HepG2 (cell line): ENCODE measurements at regions not wholly inside any gene's neighbourhood (a gene's known extent, or its start where the extent isn't known, plus 50 kb on each side); places are given as distances from the start of the nearest gene placed in this dataset.

ENCODE experiments used
- ATAC-seq: fragments of 200-7000 bp; cut with Tn5 transposase; 3 replicates; pipeline ENCODE4 v1.9.1; 2020; ENCODE audit warnings: mild to moderate bottlenecking, moderate library complexity
- BruUV-seq: library from RNA; stranded (reverse); fragments of 400-500 nt; replicated peaks from 2 replicates; lab custom pipeline; 2021; lab: Mats Ljungman, UMichigan
- CTCF ChIA-PET: fragments of 300-600 bp; formaldehyde crosslinking; extraction: SDS; loops from one replicate; lab custom pipeline; 2021; ENCODE audit warnings: low total read pairs, inconsistent platforms, low intra/inter-chr PET ratio; lab: Yijun Ruan, JAX
- POLR2A ChIA-PET: fragments of 350-600 bp; sonication (Branson Sonifier 250); formaldehyde crosslinking; loops from one replicate; lab custom pipeline; 2020; ENCODE audit warnings: antibody characterized with exemption, inconsistent platforms; lab: Yijun Ruan, JAX
- DNase-seq: peaks from one replicate; pipeline ENCODE4 v3.0.0-alpha.2; 2015; ENCODE audit warnings: low spot score
- FAIRE-seq: peaks from 3 replicates; lab custom pipeline; 2011; peaks lifted over from hg19 to GRCh38; lab: Jason Lieb, UNC
- H2AFZ ChIP-seq: one replicate; pipeline ENCODE4 v1.6.1; 2011; ENCODE audit warnings: low read length, inconsistent platforms
- H3K27ac ChIP-seq: fragments of 300-600 bp; 3 replicates; pipeline ENCODE4 v1.8.0; 2011; ENCODE audit warnings: mixed run types, mild to moderate bottlenecking, mixed read lengths, low read length, inconsistent platforms; ENCODE audit not compliant: insufficient read depth; ENCODE audit errors: extremely low read length
- H3K27me3 ChIP-seq, 2 experiments: fragments of 200-600 bp in 1 of 2; 2 replicates in 1 of 2; 3 replicates in 1 of 2; pipeline versions ENCODE4 v1.6.0 to v1.8.0; 2011; ENCODE audit warnings: low read length in 2 of 2, mild to moderate bottlenecking in 2 of 2, moderate library complexity in 2 of 2, inconsistent platforms in 1 of 2; ENCODE audit not compliant: insufficient read depth in 2 of 2, control insufficient read depth in 1 of 2
- H3K36me3 ChIP-seq, 2 experiments: fragments of 200-600 bp in 1 of 2; replicated peaks in 1 of 2; 2 replicates in 1 of 2; 3 replicates in 1 of 2; pipeline versions ENCODE4 v1.5.1 to v1.8.0; 2011; ENCODE audit warnings: low read length in 2 of 2, inconsistent platforms in 1 of 2; ENCODE audit not compliant: insufficient read depth in 2 of 2, control insufficient read depth in 1 of 2
- H3K4me1 ChIP-seq: 2 replicates; pipeline ENCODE4 v1.5.1; 2012; ENCODE audit warnings: low read length, inconsistent platforms; ENCODE audit not compliant: insufficient read depth
- H3K4me2 ChIP-seq: 2 replicates; pipeline ENCODE4 v1.6.0; 2011; ENCODE audit warnings: low read depth, low read length, inconsistent platforms
- H3K4me3 ChIP-seq, 3 experiments: fragments of 200-600 bp in 1 of 3; sonication (generic), shearing (Covaris generic) in 1 of 3; replicated peaks in 1 of 3; 2 replicates each; pipeline ENCODE4 v1.5.1; 2011 to 2016; ENCODE audit warnings: low read length in 3 of 3, inconsistent platforms in 2 of 3, low read depth in 2 of 3, mild to moderate bottlenecking in 2 of 3, control low read depth in 1 of 3, mixed read lengths in 1 of 3; ENCODE audit not compliant: insufficient read depth in 1 of 3
- H3K79me2 ChIP-seq: one replicate; pipeline ENCODE4 v1.6.1; 2011; ENCODE audit warnings: low read length, inconsistent platforms; ENCODE audit not compliant: insufficient read depth
- H3K9ac ChIP-seq: 2 replicates; pipeline ENCODE4 v1.6.0; 2011; ENCODE audit warnings: mild to moderate bottlenecking, low read depth, low read length, inconsistent platforms; ENCODE audit not compliant: insufficient read depth
- H3K9me3 ChIP-seq: 2 replicates; pipeline ENCODE4 v1.5.1; 2012; ENCODE audit warnings: mild to moderate bottlenecking, low read length
- H4K20me1 ChIP-seq: 2 replicates; pipeline ENCODE4 v1.6.0; 2011; ENCODE audit warnings: inconsistent platforms, mild to moderate bottlenecking, low read length, moderate library complexity; ENCODE audit not compliant: insufficient read depth
- ADNP ChIP-seq: sonication (generic); formaldehyde crosslinking; IDR thresholded peaks from 2 replicates; pipeline ENCODE4 v1.4.0; 2020; ENCODE audit warnings: missing genetic modification reagents
- MAX ChIP-seq: IDR thresholded peaks from 2 replicates; pipeline ENCODE4 v1.6.1; 2012; ENCODE audit warnings: inconsistent platforms
- PHF5A ChIP-seq: IDR thresholded peaks from one replicate; pipeline ENCODE4 v1.6.1; 2018; ENCODE audit warnings: low read depth, missing genetic modification reagents; ENCODE audit not compliant: unreplicated experiment
- TIGD3 ChIP-seq: sonication (generic); formaldehyde crosslinking; IDR thresholded peaks from 2 replicates; pipeline ENCODE4 v1.5.1; 2020; ENCODE audit warnings: mild to moderate bottlenecking, missing genetic modification reagents, borderline replicate concordance
- ZNF275 ChIP-seq: sonication (generic); formaldehyde crosslinking; IDR thresholded peaks from 2 replicates; pipeline ENCODE4 v1.8.0; 2022; ENCODE audit warnings: missing genetic modification reagents, mild to moderate bottlenecking, inconsistent platforms, borderline replicate concordance
- ZNF362 ChIP-seq: sonication (generic); formaldehyde crosslinking; IDR thresholded peaks from 2 replicates; pipeline ENCODE4 v1.4.0; 2020; ENCODE audit warnings: missing genetic modification reagents, mild to moderate bottlenecking, borderline replicate concordance
- ZNF512B ChIP-seq: sonication (generic); formaldehyde crosslinking; IDR thresholded peaks from 2 replicates; pipeline ENCODE4 v1.5.1; 2020; ENCODE audit warnings: missing genetic modification reagents, mild to moderate bottlenecking, borderline replicate concordance
- ZNF7 ChIP-seq: IDR thresholded peaks from 2 replicates; pipeline ENCODE4 v1.6.1; 2016; ENCODE audit warnings: missing biosample characterization, missing genetic modification reagents
- ZNF709 ChIP-seq: sonication (generic); formaldehyde crosslinking; IDR thresholded peaks from 2 replicates; pipeline ENCODE4 v1.5.0; 2020; ENCODE audit warnings: mild to moderate bottlenecking, missing genetic modification reagents
- ZNF737 ChIP-seq: sonication (generic); formaldehyde crosslinking; IDR thresholded peaks from 2 replicates; pipeline ENCODE4 v1.5.0; 2020; ENCODE audit warnings: missing genetic modification reagents, mild to moderate bottlenecking, borderline replicate concordance
- WGBS: methylation state at CpG from one replicate; pipeline ENCODE4 v1.1.6; 2017; ENCODE audit warnings: low lambda C conversion rate; 5-methylcytosine and 5-hydroxymethylcytosine counted together
- in situ Hi-C: cut with HindIII; loops from 2 replicates; pipeline ENCODE4 v1.10.0; 2017; ENCODE audit warnings: low pct_unique_long_range_greater_than_20kb; ENCODE audit not compliant: extremely low pct_ligation_motif_present
- intact Hi-C: fragments of 100-400 bp; cut with micrococcal nuclease; formaldehyde crosslinking; loops from one replicate; pipeline ENCODE4 v1.10.0; 2022; ENCODE audit not compliant: unreplicated experiment

GRCh38 chr4:98746936-98747335 is 88.5 kb upstream of the TSPAN5 start:
- no TSS peak for BruUV-seq
- Histone ChIP-seq H3K27ac (no peak overlapping the region), H2AFZ (no peak overlapping the region), H3K4me2 (no peak overlapping the region), H3K4me3 (no peak overlapping the region), H3K79me2 (no peaks in the 10 kb centered on the region), H3K9ac (no peak overlapping the region), H3K27me3 (no peaks in the 10 kb centered on the region), H3K36me3 (no peaks in the 10 kb centered on the region), H3K4me1 (no peaks in the 10 kb centered on the region), H3K9me3 (no peaks in the 10 kb centered on the region), H4K20me1 (no peaks in the 10 kb centered on the region)
- TF ChIP-seq ZNF275 (CRISPR knock-in tag): no peak
- TF ChIP-seq ZNF7 (CRISPR knock-in tag): no peak
- ATAC-seq (no peak), FAIRE-seq (no peak), DNase-seq (no peak)
- intact Hi-C loops (loop anchor here (10.0 kb wide), 1 partner anchor 88 kb away; no protein-coding TSS in a partner anchor), in situ Hi-C loops (no loop called here)
- CTCF ChIA-PET: no interaction called here
- POLR2A ChIA-PET: no interaction called here
- 13% methylated on average over 4 of the region's 4 CpGs for whole genome bisulfite sequencing

GRCh38 chr4:98746530-98746929 is 88.1 kb upstream of the TSPAN5 start:
- no peak for FAIRE-seq
- TF ChIP-seq ZNF362 (no peak), TIGD3 (CRISPR knock-in tag) (no peak), ZNF737 (CRISPR knock-in tag) (no peak), MAX (no peak), ADNP (CRISPR knock-in tag) (no peak), ZNF512B (no peak), PHF5A (CRISPR knock-in tag) (no peak), ZNF709 (CRISPR knock-in tag) (no peak)

More at GRCh38 chr4:98746530-98746929, 88.1 kb upstream of the TSPAN5 start:
- ChIA-PET CTCF (no interaction called here), POLR2A (no interaction called here)
- H4K20me1 ChIP-seq: no peaks in the 10 kb centered on the region
- H3K27ac ChIP-seq: no peak overlapping the region
- H3K4me3 ChIP-seq: no peak overlapping the region
- in situ Hi-C loops (no loop called here), intact Hi-C loops (loop anchor here (10.0 kb wide), 1 partner anchor 88 kb away; no protein-coding TSS in a partner anchor)
- no peak for DNase-seq
- no peaks in the 10 kb centered on the region for H3K9me3 ChIP-seq
- H3K4me2 ChIP-seq: no peak overlapping the region
- no peak overlapping the region for H2AFZ ChIP-seq
- H3K79me2 ChIP-seq: no peaks in the 10 kb centered on the region
- H3K27me3 ChIP-seq: no peaks in the 10 kb centered on the region
- no peak overlapping the region for H3K9ac ChIP-seq
- H3K36me3 ChIP-seq: no peaks in the 10 kb centered on the region
- ATAC-seq: no peak
- no peaks in the 10 kb centered on the region for H3K4me1 ChIP-seq
- 57% methylated on average over 1 of the region's 1 CpG for WGBS
- no TSS peak for BruUV-seq
